Breast epithelium (tissue), 3 donors: ENCODE measurements at regions not wholly inside any gene's neighbourhood (a gene's known extent, or its start where the extent isn't known, plus 50 kb on each side); places are given as distances from the start of the nearest gene placed in this dataset.

ENCODE experiments used
- CTCF ChIP-seq, 3 donors: fragments of 450-650 bp; IDR thresholded peaks; one replicate each; pipeline ENCODE4 v1.5.1; 2016 to 2017; ENCODE audit warnings: antibody characterized with exemption in 3 of 3, mild to moderate bottlenecking in 3 of 3, moderate library complexity in 3 of 3
- POLR2A ChIP-seq: fragments of 450-650 bp; IDR thresholded peaks from one replicate; pipeline ENCODE4 v1.6.1; 2016; ENCODE audit warnings: antibody characterized with exemption, mild to moderate bottlenecking, moderate library complexity
- POLR2AphosphoS5 ChIP-seq, 3 donors: sonication (generic); formaldehyde crosslinking; IDR thresholded peaks; one replicate each; pipeline ENCODE4 v1.6.1; 2017; ENCODE audit warnings: antibody characterized with exemption in 3 of 3

GRCh38 chr4:125994430-125994829, 679.7 kb downstream of the FAT4 start:
- TF ChIP-seq CTCF (IDR thresholded peaks at IDR 0.05): no peak
- no peak for TF ChIP-seq POLR2A
- no peak for TF ChIP-seq POLR2AphosphoS5 (IDR thresholded peaks at IDR 0.05)
